ENCODE measurements at regions not wholly inside any gene's neighbourhood (a gene's known extent, or its start where the extent isn't known, plus 50 kb on each side); places are given as distances from the start of the nearest gene placed in this dataset.

- TF ChIP-seq CTCF (IDR thresholded peaks at IDR 0.05; ENCODE audit: low read depth, low read length) (no peak), POLR2A (IDR thresholded peaks at IDR 0.05; ENCODE audit: extremely low read depth, insufficient read length) (no peak), MAX (IDR thresholded peaks at IDR 0.05; ENCODE audit: low read depth, low read length) (no peak), MYC (IDR thresholded peaks at IDR 0.05; ENCODE audit: low read depth, low read length) (no peak)
These were observed 294.8 kb upstream of the KLF6 start for GRCh38 chr10:4079803-4080202.

All from NB4 (cell line).